A673 (cell line): ENCODE measurements at regions not wholly inside any gene's neighbourhood (a gene's known extent, or its start where the extent isn't known, plus 50 kb on each side); places are given as distances from the start of the nearest gene placed in this dataset.

Experiments used
- CTCF ChIP-seq: fragments of 300-800, 200-600 bp; sonication (generic); conservative IDR thresholded peaks from 2 replicates; pipeline ENCODE4 v1.5.1; 2017; ENCODE audit warnings: low read depth, mild to moderate bottlenecking, antibody characterized with exemption, low read length, moderate library complexity, mixed read lengths
- EZH2 ChIP-seq: fragments of 200-600 bp; sonication (generic); IDR thresholded peaks from 2 replicates; pipeline ENCODE4 v1.6.1; 2017; ENCODE audit warnings: borderline replicate concordance, low read depth, mild to moderate bottlenecking, mixed read lengths, antibody characterized with exemption, low read length; ENCODE audit not compliant: poor library complexity, severe bottlenecking

- TF ChIP-seq CTCF (no peak), EZH2 (no peak)
Observed at GRCh38 chr11:134741453-134742223, 329.6 kb upstream of the B3GAT1 start.
